ENCODE measurements at regions not wholly inside any gene's neighbourhood (a gene's known extent, or its start where the extent isn't known, plus 50 kb on each side); places are given as distances from the start of the nearest gene placed in this dataset.
"Not testable (repeated sequence)": the region's sequence is repeated elsewhere in the genome, so short reads cannot be mapped to it uniquely, and the experiment has no call there.

DNA sequence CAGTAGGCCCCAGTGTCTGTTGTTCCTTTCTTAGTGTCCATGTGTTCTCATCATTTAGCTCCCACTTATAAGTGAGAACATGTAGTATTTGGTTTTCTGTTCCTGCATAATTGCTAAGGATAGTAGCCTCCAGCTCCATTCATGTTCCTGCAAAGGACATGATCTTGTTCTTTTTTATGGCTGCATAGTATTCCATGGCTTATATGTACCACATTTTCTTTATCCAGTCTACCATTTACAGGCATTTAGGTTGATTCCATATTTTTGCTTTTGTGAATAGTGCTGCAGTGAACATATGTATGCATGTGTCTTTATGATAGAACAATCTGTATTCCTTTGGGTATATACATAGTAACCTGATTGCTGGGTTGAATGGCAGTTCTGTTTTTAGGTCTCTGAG is 134.4 kb upstream of the MON1B start:
- TF ChIP-seq, protein P1, sequence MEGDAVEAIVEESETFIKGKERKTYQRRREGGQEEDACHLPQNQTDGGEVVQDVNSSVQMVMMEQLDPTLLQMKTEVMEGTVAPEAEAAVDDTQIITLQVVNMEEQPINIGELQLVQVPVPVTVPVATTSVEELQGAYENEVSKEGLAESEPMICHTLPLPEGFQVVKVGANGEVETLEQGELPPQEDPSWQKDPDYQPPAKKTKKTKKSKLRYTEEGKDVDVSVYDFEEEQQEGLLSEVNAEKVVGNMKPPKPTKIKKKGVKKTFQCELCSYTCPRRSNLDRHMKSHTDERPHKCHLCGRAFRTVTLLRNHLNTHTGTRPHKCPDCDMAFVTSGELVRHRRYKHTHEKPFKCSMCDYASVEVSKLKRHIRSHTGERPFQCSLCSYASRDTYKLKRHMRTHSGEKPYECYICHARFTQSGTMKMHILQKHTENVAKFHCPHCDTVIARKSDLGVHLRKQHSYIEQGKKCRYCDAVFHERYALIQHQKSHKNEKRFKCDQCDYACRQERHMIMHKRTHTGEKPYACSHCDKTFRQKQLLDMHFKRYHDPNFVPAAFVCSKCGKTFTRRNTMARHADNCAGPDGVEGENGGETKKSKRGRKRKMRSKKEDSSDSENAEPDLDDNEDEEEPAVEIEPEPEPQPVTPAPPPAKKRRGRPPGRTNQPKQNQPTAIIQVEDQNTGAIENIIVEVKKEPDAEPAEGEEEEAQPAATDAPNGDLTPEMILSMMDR (IDR thresholded peaks at IDR 0.05): not testable (repeated sequence)
- TF ChIP-seq POLR2AphosphoS5, POLR2A, EP300 (IDR thresholded peaks at IDR 0.05): not testable (repeated sequence)

Data from stomach (tissue), 4 donors.